ENCODE measurements at regions not wholly inside any gene's neighbourhood (a gene's known extent, or its start where the extent isn't known, plus 50 kb on each side); places are given as distances from the start of the nearest gene placed in this dataset.

GRCh38 chr1:60173006-60173405 is 99.4 kb upstream of the C1orf87 start:
- WGBS, 2 experiments (ENCODE audit: insufficient coverage in 1 of 2, insufficient read length in 1 of 2), result 90 to 95% methylated on average over 2 of the region's 2 CpGs
- no peaks in the 10 kb centered on the region for H3K4me1 Mint-ChIP-seq
- TF ChIP-seq, protein P1, sequence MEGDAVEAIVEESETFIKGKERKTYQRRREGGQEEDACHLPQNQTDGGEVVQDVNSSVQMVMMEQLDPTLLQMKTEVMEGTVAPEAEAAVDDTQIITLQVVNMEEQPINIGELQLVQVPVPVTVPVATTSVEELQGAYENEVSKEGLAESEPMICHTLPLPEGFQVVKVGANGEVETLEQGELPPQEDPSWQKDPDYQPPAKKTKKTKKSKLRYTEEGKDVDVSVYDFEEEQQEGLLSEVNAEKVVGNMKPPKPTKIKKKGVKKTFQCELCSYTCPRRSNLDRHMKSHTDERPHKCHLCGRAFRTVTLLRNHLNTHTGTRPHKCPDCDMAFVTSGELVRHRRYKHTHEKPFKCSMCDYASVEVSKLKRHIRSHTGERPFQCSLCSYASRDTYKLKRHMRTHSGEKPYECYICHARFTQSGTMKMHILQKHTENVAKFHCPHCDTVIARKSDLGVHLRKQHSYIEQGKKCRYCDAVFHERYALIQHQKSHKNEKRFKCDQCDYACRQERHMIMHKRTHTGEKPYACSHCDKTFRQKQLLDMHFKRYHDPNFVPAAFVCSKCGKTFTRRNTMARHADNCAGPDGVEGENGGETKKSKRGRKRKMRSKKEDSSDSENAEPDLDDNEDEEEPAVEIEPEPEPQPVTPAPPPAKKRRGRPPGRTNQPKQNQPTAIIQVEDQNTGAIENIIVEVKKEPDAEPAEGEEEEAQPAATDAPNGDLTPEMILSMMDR (conservative IDR thresholded peaks at IDR 0.05), result no peak
- no peak overlapping the region for H3K27ac Mint-ChIP-seq
- no peaks in the 10 kb centered on the region for H3K36me3 ChIP-seq (ENCODE audit: control insufficient read depth, insufficient read depth, low read length)
- H3K27me3 ChIP-seq (ENCODE audit: control insufficient read depth, insufficient read depth, low read length, poor library complexity, severe bottlenecking), result no peaks in the 10 kb centered on the region
- no peaks in the 10 kb centered on the region for H3K36me3 Mint-ChIP-seq (ENCODE audit: low read depth)
- no peaks in the 10 kb centered on the region for H3K9me3 Mint-ChIP-seq
- no peak for DNase-seq
- peaks cover 6% of the 10 kb centered on the region for H3K9me3 ChIP-seq (ENCODE audit: control insufficient read depth, low read length)
- no peak overlapping the region for H3K4me3 Mint-ChIP-seq
- H3K27me3 Mint-ChIP-seq (ENCODE audit: insufficient read depth), result no peaks in the 10 kb centered on the region
- H3K4me1 ChIP-seq (ENCODE audit: control insufficient read depth, insufficient read depth, low read length), result no peaks in the 10 kb centered on the region
- no peak overlapping the region for H3K27ac ChIP-seq (ENCODE audit: low read depth, low read length)
- H3K9ac ChIP-seq (ENCODE audit: extremely low read depth, low read length, poor library complexity, severe bottlenecking), result no peak overlapping the region
- no peak overlapping the region for H3K4me3 ChIP-seq (ENCODE audit: low read length)

DNA sequence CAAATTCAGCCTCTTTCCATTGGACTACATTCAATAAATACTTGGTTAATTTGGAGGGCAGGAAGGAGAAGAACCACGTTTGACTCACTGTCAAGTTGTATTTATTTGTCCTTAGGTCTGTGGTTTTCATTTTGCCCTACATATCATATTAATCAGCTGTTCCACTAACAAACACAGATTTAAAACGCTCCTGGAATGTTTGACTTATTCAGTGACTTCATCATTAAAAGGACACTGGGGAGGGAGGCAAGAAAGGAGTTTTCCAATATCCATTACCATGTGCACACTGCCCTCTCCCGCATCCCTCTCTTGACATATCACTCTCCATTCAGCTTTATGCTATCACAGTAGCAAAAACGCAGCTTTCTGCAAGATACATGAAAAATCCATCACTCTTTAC is 98.2 kb upstream of the C1orf87 start:
- no peak overlapping the region for H3K9ac ChIP-seq (ENCODE audit: extremely low read depth, low read length, poor library complexity, severe bottlenecking)
- H3K9me3 Mint-ChIP-seq, result no peaks in the 10 kb centered on the region
- no peak overlapping the region for H3K27ac ChIP-seq (ENCODE audit: low read depth, low read length)
- no peak overlapping the region for H3K27ac Mint-ChIP-seq
- no peaks in the 10 kb centered on the region for H3K36me3 ChIP-seq (ENCODE audit: control insufficient read depth, insufficient read depth, low read length)
- DNase-seq, result no peak
- no peaks in the 10 kb centered on the region for H3K4me1 Mint-ChIP-seq
- no peaks in the 10 kb centered on the region for H3K36me3 Mint-ChIP-seq (ENCODE audit: low read depth)
- H3K4me3 Mint-ChIP-seq, result no peak overlapping the region
- no peaks in the 10 kb centered on the region for H3K27me3 ChIP-seq (ENCODE audit: control insufficient read depth, insufficient read depth, low read length, poor library complexity, severe bottlenecking)
- peaks cover 6% of the 10 kb centered on the region for H3K9me3 ChIP-seq (ENCODE audit: control insufficient read depth, low read length)
- TF ChIP-seq, protein P1 (conservative IDR thresholded peaks at IDR 0.05), result no peak
- no peaks in the 10 kb centered on the region for H3K4me1 ChIP-seq (ENCODE audit: control insufficient read depth, insufficient read depth, low read length)
- H3K27me3 Mint-ChIP-seq (ENCODE audit: insufficient read depth), result no peaks in the 10 kb centered on the region
- 88 to 100% methylated on average over 2 to 3 of the region's 4 CpGs for WGBS, 2 experiments (ENCODE audit: insufficient coverage in 1 of 2, insufficient read length in 1 of 2)
- H3K4me3 ChIP-seq (ENCODE audit: low read length), result no peak overlapping the region

- Mint-ChIP-seq H3K27me3 (ENCODE audit: insufficient read depth) (no peaks in the 10 kb centered on the region), H3K4me1 (no peaks in the 10 kb centered on the region), H3K27ac (no peak overlapping the region), H3K4me3 (no peak overlapping the region), H3K9me3 (no peaks in the 10 kb centered on the region), H3K36me3 (ENCODE audit: low read depth) (no peaks in the 10 kb centered on the region)
- Histone ChIP-seq H3K9ac (ENCODE audit: extremely low read depth, low read length, poor library complexity, severe bottlenecking) (no peak overlapping the region), H3K9me3 (ENCODE audit: control insufficient read depth, low read length) (peaks cover 6% of the 10 kb centered on the region), H3K4me3 (ENCODE audit: low read length) (no peak overlapping the region), H3K4me1 (ENCODE audit: control insufficient read depth, insufficient read depth, low read length) (no peaks in the 10 kb centered on the region), H3K36me3 (ENCODE audit: control insufficient read depth, insufficient read depth, low read length) (no peaks in the 10 kb centered on the region), H3K27me3 (ENCODE audit: control insufficient read depth, insufficient read depth, low read length, poor library complexity, severe bottlenecking) (no peaks in the 10 kb centered on the region), H3K27ac (ENCODE audit: low read depth, low read length) (no peak overlapping the region)
- TF ChIP-seq, protein P1 (conservative IDR thresholded peaks at IDR 0.05), result peak; percentile 32
- no peak for DNase-seq
Measured at GRCh38 chr1:60170709-60171108, 97.1 kb upstream of the C1orf87 start.
